GM23248 (cell line): ENCODE measurements at regions not wholly inside any gene's neighbourhood (a gene's known extent, or its start where the extent isn't known, plus 50 kb on each side); places are given as distances from the start of the nearest gene placed in this dataset.

Experiments
- DNase-seq: peaks from one replicate; pipeline ENCODE4 v3.0.0-alpha.2; 2015
- H2AFZ ChIP-seq: fragments of 200-600 bp; sonication (generic); 2 replicates; pipeline ENCODE4 v1.6.1; 2016; ENCODE audit warnings: antibody characterized with exemption
- H3F3A ChIP-seq: fragments of 200-600 bp; sonication (generic); 2 replicates; pipeline ENCODE4 v1.6.1; 2016; ENCODE audit warnings: mild to moderate bottlenecking, antibody characterized with exemption, mixed run types; ENCODE audit not compliant: insufficient read depth
- H3K27ac ChIP-seq: fragments of 200-600 bp; sonication (generic); 2 replicates; pipeline ENCODE4 v1.5.1; 2016; ENCODE audit warnings: mild to moderate bottlenecking
- H3K27me3 ChIP-seq: fragments of 200-600 bp; sonication (generic); replicated peaks from 2 replicates; pipeline ENCODE4 v1.6.1; 2016; ENCODE audit warnings: mild to moderate bottlenecking; ENCODE audit not compliant: insufficient read depth
- H3K36me3 ChIP-seq: fragments of 200-600 bp; sonication (generic); 2 replicates; pipeline ENCODE4 v1.6.1; 2016; ENCODE audit warnings: low read depth, mild to moderate bottlenecking
- H3K4me1 ChIP-seq: fragments of 200-600 bp; sonication (generic); 2 replicates; pipeline ENCODE4 v1.6.1; 2016; ENCODE audit warnings: mild to moderate bottlenecking; ENCODE audit not compliant: insufficient read depth
- H3K4me2 ChIP-seq: fragments of 200-600 bp; sonication (generic); one replicate; pipeline ENCODE4 v1.6.1; 2016; ENCODE audit warnings: mild to moderate bottlenecking; ENCODE audit not compliant: unreplicated experiment
- H3K4me3 ChIP-seq: fragments of 200-600 bp; sonication (generic); 2 replicates; pipeline ENCODE4 v1.5.1; 2016; ENCODE audit warnings: mild to moderate bottlenecking
- H3K79me2 ChIP-seq: fragments of 200-600 bp; sonication (generic); 2 replicates; pipeline ENCODE4 v1.6.1; 2016; ENCODE audit warnings: mild to moderate bottlenecking; ENCODE audit not compliant: insufficient read depth
- H3K9ac ChIP-seq: fragments of 200-600 bp; sonication (generic); 2 replicates; pipeline ENCODE4 v1.6.1; 2016; ENCODE audit warnings: mild to moderate bottlenecking
- H3K9me2 ChIP-seq: fragments of 200-600 bp; sonication (generic); 2 replicates; pipeline ENCODE4 v1.6.1; 2016; ENCODE audit warnings: mixed run types, mild to moderate bottlenecking, moderate library complexity; ENCODE audit not compliant: insufficient read depth
- H3K9me3 ChIP-seq: fragments of 200-600 bp; sonication (generic); one replicate; pipeline ENCODE4 v1.6.1; 2017; ENCODE audit warnings: low read depth
- H4K20me1 ChIP-seq: fragments of 200-600 bp; sonication (generic); 2 replicates; pipeline ENCODE4 v1.6.0; 2016; ENCODE audit not compliant: insufficient read depth
- EZH2 ChIP-seq: fragments of 200-600 bp; sonication (generic); IDR thresholded peaks from 2 replicates; pipeline ENCODE4 v1.6.1; 2018; ENCODE audit warnings: antibody characterized with exemption, mild to moderate bottlenecking; ENCODE audit not compliant: insufficient read depth, poor library complexity, severe bottlenecking
- EZH2phosphoT487 ChIP-seq: fragments of 200-600 bp; sonication (generic); IDR thresholded peaks from 2 replicates; pipeline ENCODE4 v1.6.1; 2018; ENCODE audit warnings: antibody characterized with exemption, moderate library complexity, mild to moderate bottlenecking, low read depth; ENCODE audit not compliant: insufficient read depth
- WGBS, 2 experiments: methylation state at CpG; one replicate each; pipeline ENCODE4 v1.1.6; 2015 to 2017; ENCODE audit warnings: low lambda C conversion rate in 2 of 2, low coverage in 1 of 2; ENCODE audit errors: missing lambda C conversion rate in 2 of 2; 5-methylcytosine and 5-hydroxymethylcytosine counted together
- in situ Hi-C: fragments of 300-500 bp; cut with MboI; formaldehyde crosslinking; loops from 2 replicates; pipeline ENCODE4 v1.15.0; 2020

GRCh38 chr2:6109831-6110230 is 417.6 kb downstream of the SOX11 start:
- no peaks in the 10 kb centered on the region for H3K9me2 ChIP-seq
- H3K36me3 ChIP-seq: no peaks in the 10 kb centered on the region
- TF ChIP-seq EZH2 (no peak), EZH2phosphoT487 (no peak)
- H3K9me3 ChIP-seq: no peaks in the 10 kb centered on the region
- in situ Hi-C loops: no loop called here
- no peak overlapping the region for H3K4me2 ChIP-seq
- no peaks in the 10 kb centered on the region for H3K27me3 ChIP-seq
- no peak overlapping the region for H3K9ac ChIP-seq
- H3K4me1 ChIP-seq: no peaks in the 10 kb centered on the region
- DNase-seq: no peak
- no peak overlapping the region for H3K27ac ChIP-seq
- H4K20me1 ChIP-seq: no peaks in the 10 kb centered on the region
- no peaks in the 10 kb centered on the region for H3K79me2 ChIP-seq
- 13 to 25% methylated on average over 1 of the region's 1 CpG for WGBS, 2 experiments
- H3F3A ChIP-seq: no peaks in the 10 kb centered on the region
- no peak overlapping the region for H3K4me3 ChIP-seq
- H2AFZ ChIP-seq: no peak overlapping the region

DNA sequence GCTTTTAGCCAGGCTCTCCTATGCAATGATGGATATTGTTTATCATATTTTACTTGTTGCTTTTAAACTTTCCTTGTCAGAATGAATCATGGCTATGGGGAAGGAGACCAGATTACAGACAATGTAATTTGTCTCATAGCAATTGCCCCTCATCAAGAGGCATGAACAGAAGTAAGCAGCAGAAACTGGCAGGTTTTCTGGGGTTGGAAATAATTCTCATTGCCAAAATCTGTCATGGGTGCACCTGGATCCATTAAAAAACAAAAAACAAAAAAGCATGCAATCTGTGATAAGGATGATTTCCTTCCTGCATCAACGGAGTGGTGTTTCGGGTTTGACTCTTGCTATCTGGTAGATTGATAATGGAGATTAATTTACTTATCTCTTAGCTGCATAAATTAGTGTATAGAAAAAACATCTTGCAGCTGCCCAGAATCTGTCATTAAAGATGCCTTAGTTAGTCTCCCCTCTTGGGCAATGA is 419.6 kb downstream of the SOX11 start:
- 50 to 53% methylated on average over 2 of the region's 2 CpGs for WGBS, 2 experiments

GRCh38 chr2:6113786-6114185 is 421.6 kb downstream of the SOX11 start:
- H3K9ac ChIP-seq: no peak overlapping the region
- no peaks in the 10 kb centered on the region for H3K79me2 ChIP-seq
- no peak overlapping the region for H3K4me3 ChIP-seq
- no peaks in the 10 kb centered on the region for H4K20me1 ChIP-seq
- H3K9me2 ChIP-seq: no peaks in the 10 kb centered on the region
- TF ChIP-seq EZH2phosphoT487 (no peak), EZH2 (no peak)
- 20 to 21% methylated on average over 4 of the region's 4 CpGs for WGBS, 2 experiments
- no peaks in the 10 kb centered on the region for H3K27me3 ChIP-seq
- H3F3A ChIP-seq: no peaks in the 10 kb centered on the region
- no peaks in the 10 kb centered on the region for H3K4me1 ChIP-seq
- no peak overlapping the region for H3K27ac ChIP-seq
- no peaks in the 10 kb centered on the region for H3K9me3 ChIP-seq
- no peak overlapping the region for H3K4me2 ChIP-seq
- no peak for DNase-seq
- H3K36me3 ChIP-seq: no peaks in the 10 kb centered on the region
- in situ Hi-C loops: no loop called here
- H2AFZ ChIP-seq: no peak overlapping the region

More for the DNA sequence above, 419.6 kb downstream of the SOX11 start:
- Histone ChIP-seq H3K9ac (no peak overlapping the region), H2AFZ (no peak overlapping the region), H3K4me2 (no peak overlapping the region), H3K27ac (no peak overlapping the region), H3K4me1 (no peaks in the 10 kb centered on the region), H3K36me3 (no peaks in the 10 kb centered on the region), H3K27me3 (no peaks in the 10 kb centered on the region), H3K4me3 (no peak overlapping the region), H3F3A (no peaks in the 10 kb centered on the region), H3K79me2 (no peaks in the 10 kb centered on the region), H4K20me1 (no peaks in the 10 kb centered on the region), H3K9me3 (no peaks in the 10 kb centered on the region), H3K9me2 (no peaks in the 10 kb centered on the region)
- DNase-seq: no peak
- in situ Hi-C loops: no loop called here
- TF ChIP-seq EZH2phosphoT487 (no peak), EZH2 (no peak)

DNA sequence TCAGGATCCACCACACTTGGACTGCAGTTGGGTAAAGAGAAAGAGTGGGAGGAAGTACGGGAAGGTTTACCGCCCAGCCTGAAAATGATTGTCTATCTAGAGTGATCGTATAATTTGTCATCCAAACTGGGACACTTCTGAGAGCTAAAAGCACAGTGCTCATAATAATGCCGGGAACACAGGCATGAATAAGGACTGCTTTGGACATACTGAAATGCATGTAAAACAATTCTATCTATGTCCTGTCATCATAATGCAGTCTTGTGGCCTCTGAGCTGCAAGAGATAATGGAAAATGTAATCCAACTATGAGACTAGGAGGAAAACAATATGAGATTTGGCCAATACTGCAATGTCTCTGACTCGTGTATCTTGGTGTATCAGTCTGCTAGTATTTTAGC is 435.5 kb downstream of the SOX11 start:
- H3K79me2 ChIP-seq: no peaks in the 10 kb centered on the region
- WGBS, 2 experiments: 46 to 51% methylated on average over 5 of the region's 5 CpGs

DNA sequence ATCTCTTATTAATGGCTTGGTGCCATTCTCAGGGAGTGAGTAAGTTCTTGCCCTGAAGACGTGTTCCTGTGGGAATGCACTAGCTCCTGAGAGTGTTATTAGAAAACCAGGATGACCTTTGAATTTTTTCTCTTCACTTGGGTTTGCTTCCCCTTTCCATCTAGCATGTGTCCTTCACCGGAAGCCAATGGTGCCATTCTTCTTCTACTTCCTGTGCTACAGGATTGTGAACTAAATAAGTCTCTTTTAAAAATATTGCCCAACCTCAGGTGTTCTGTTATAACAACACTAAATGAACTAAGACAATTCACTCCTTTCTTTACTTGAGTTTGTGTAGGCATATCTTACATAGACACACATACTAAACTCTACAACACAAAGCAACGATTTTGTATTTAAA is 447.0 kb downstream of the SOX11 start:
- Histone ChIP-seq H4K20me1 (no peaks in the 10 kb centered on the region), H3K9ac (no peak overlapping the region), H3K4me1 (no peaks in the 10 kb centered on the region), H3F3A (no peaks in the 10 kb centered on the region), H3K4me3 (no peak overlapping the region), H3K36me3 (no peaks in the 10 kb centered on the region), H3K9me2 (no peaks in the 10 kb centered on the region), H3K9me3 (peaks cover 5% of the 10 kb centered on the region), H3K27ac (no peak overlapping the region), H3K4me2 (no peak overlapping the region), H2AFZ (no peak overlapping the region), H3K27me3 (no peaks in the 10 kb centered on the region), H3K79me2 (no peaks in the 10 kb centered on the region)
- 35 to 44% methylated on average over 3 of the region's 3 CpGs for WGBS, 2 experiments
- no peak for TF ChIP-seq EZH2
- no peak for TF ChIP-seq EZH2phosphoT487
- in situ Hi-C loops: no loop called here
- DNase-seq: no peak

More for the DNA sequence above, 435.5 kb downstream of the SOX11 start:
- H3K9me2 ChIP-seq: no peaks in the 10 kb centered on the region
- H3K9me3 ChIP-seq: no peaks in the 10 kb centered on the region
- H3K4me2 ChIP-seq: no peak overlapping the region
- in situ Hi-C loops: no loop called here
- H3K27me3 ChIP-seq: no peaks in the 10 kb centered on the region
- H3K4me1 ChIP-seq: no peaks in the 10 kb centered on the region
- H3F3A ChIP-seq: no peaks in the 10 kb centered on the region
- H3K4me3 ChIP-seq: no peak overlapping the region
- no peak overlapping the region for H3K9ac ChIP-seq
- TF ChIP-seq EZH2: no peak
- TF ChIP-seq EZH2phosphoT487: no peak
- no peaks in the 10 kb centered on the region for H3K36me3 ChIP-seq
- no peaks in the 10 kb centered on the region for H4K20me1 ChIP-seq
- H3K27ac ChIP-seq: no peak overlapping the region
- DNase-seq: no peak
- no peak overlapping the region for H2AFZ ChIP-seq
